ENCODE measurements at regions not wholly inside any gene's neighbourhood (a gene's known extent, or its start where the extent isn't known, plus 50 kb on each side); places are given as distances from the start of the nearest gene placed in this dataset.

GRCh38 chr1:188261849-188262248, 1433.1 kb downstream of the PLA2G4A start:
- Histone ChIP-seq H3K27ac (ENCODE audit: low read length) (no peak overlapping the region), H3K27me3 (ENCODE audit: low read depth, low read length) (no peaks in the 10 kb centered on the region), H3K36me3 (replicated peaks; ENCODE audit: low read depth, low read length) (no peaks in the 10 kb centered on the region), H4K20me1 (ENCODE audit: insufficient read depth, low read length) (no peaks in the 10 kb centered on the region), H3K9ac (ENCODE audit: low read length) (no peak overlapping the region), H2AFZ (ENCODE audit: low read depth, low read length) (no peak overlapping the region), H3K4me1 (ENCODE audit: low read length) (no peaks in the 10 kb centered on the region), H3K79me2 (ENCODE audit: low read length) (no peaks in the 10 kb centered on the region), H3K4me2 (ENCODE audit: low read length) (no peak overlapping the region), H3K4me3 (ENCODE audit: low read length) (no peak overlapping the region), H3K9me3 (ENCODE audit: insufficient read depth, low read length) (peaks cover 6% of the 10 kb centered on the region; the same call in 1 of the 2 replicates)
- TF ChIP-seq EZH2phosphoT487 (IDR thresholded peaks at IDR 0.05; ENCODE audit: low read depth) (no peak), CTCF (IDR thresholded peaks at IDR 0.05; ENCODE audit: low read depth, low read length) (no peak)

GRCh38 chr1:188269956-188270355, 1441.2 kb downstream of the PLA2G4A start:
- no peak overlapping the region for H3K4me3 ChIP-seq (ENCODE audit: low read length)
- no peak overlapping the region for H3K4me2 ChIP-seq (ENCODE audit: low read length)
- no peaks in the 10 kb centered on the region for H3K36me3 ChIP-seq (replicated peaks; ENCODE audit: low read depth, low read length)
- H3K4me1 ChIP-seq (ENCODE audit: low read length), result no peaks in the 10 kb centered on the region
- H3K27ac ChIP-seq (ENCODE audit: low read length), result no peak overlapping the region
- no peaks in the 10 kb centered on the region for H3K9me3 ChIP-seq (ENCODE audit: insufficient read depth, low read length)
- no peaks in the 10 kb centered on the region for H3K79me2 ChIP-seq (ENCODE audit: low read length)
- no peak overlapping the region for H2AFZ ChIP-seq (ENCODE audit: low read depth, low read length)
- no peak overlapping the region for H3K9ac ChIP-seq (ENCODE audit: low read length)
- no peaks in the 10 kb centered on the region for H4K20me1 ChIP-seq (ENCODE audit: insufficient read depth, low read length)
- no peaks in the 10 kb centered on the region for H3K27me3 ChIP-seq (ENCODE audit: low read depth, low read length)
- TF ChIP-seq CTCF (IDR thresholded peaks at IDR 0.05; ENCODE audit: low read depth, low read length) (no peak), EZH2phosphoT487 (IDR thresholded peaks at IDR 0.05; ENCODE audit: low read depth) (no peak)

GRCh38 chr1:188270497-188270896, 1441.7 kb downstream of the PLA2G4A start:
- Histone ChIP-seq H3K9ac (ENCODE audit: low read length) (no peak overlapping the region), H3K9me3 (ENCODE audit: insufficient read depth, low read length) (no peaks in the 10 kb centered on the region), H3K4me1 (ENCODE audit: low read length) (no peaks in the 10 kb centered on the region), H3K27me3 (ENCODE audit: low read depth, low read length) (no peaks in the 10 kb centered on the region), H4K20me1 (ENCODE audit: insufficient read depth, low read length) (no peaks in the 10 kb centered on the region), H3K27ac (ENCODE audit: low read length) (no peak overlapping the region), H3K36me3 (replicated peaks; ENCODE audit: low read depth, low read length) (no peaks in the 10 kb centered on the region), H3K4me3 (ENCODE audit: low read length) (no peak overlapping the region), H3K4me2 (ENCODE audit: low read length) (no peak overlapping the region), H3K79me2 (ENCODE audit: low read length) (no peaks in the 10 kb centered on the region), H2AFZ (ENCODE audit: low read depth, low read length) (no peak overlapping the region)
- no peak for TF ChIP-seq EZH2phosphoT487 (IDR thresholded peaks at IDR 0.05; ENCODE audit: low read depth)
- no peak for TF ChIP-seq CTCF (IDR thresholded peaks at IDR 0.05; ENCODE audit: low read depth, low read length)

- Histone ChIP-seq H4K20me1 (ENCODE audit: insufficient read depth, low read length) (no peaks in the 10 kb centered on the region), H2AFZ (ENCODE audit: low read depth, low read length) (no peak overlapping the region), H3K4me3 (ENCODE audit: low read length) (no peak overlapping the region), H3K79me2 (ENCODE audit: low read length) (no peaks in the 10 kb centered on the region), H3K4me1 (ENCODE audit: low read length) (no peaks in the 10 kb centered on the region), H3K9me3 (ENCODE audit: insufficient read depth, low read length) (no peaks in the 10 kb centered on the region), H3K4me2 (ENCODE audit: low read length) (no peak overlapping the region), H3K27ac (ENCODE audit: low read length) (no peak overlapping the region), H3K9ac (ENCODE audit: low read length) (no peak overlapping the region), H3K36me3 (replicated peaks; ENCODE audit: low read depth, low read length) (no peaks in the 10 kb centered on the region), H3K27me3 (ENCODE audit: low read depth, low read length) (no peaks in the 10 kb centered on the region)
- TF ChIP-seq CTCF (IDR thresholded peaks at IDR 0.05; ENCODE audit: low read depth, low read length) (no peak), EZH2phosphoT487 (IDR thresholded peaks at IDR 0.05; ENCODE audit: low read depth) (no peak)
Measured at GRCh38 chr1:188277771-188278170, 1449.0 kb downstream of the PLA2G4A start.

Data from OCI-LY3 (cell line).